Gastrocnemius medialis (tissue), 4 donors: ENCODE measurements at regions not wholly inside any gene's neighbourhood (a gene's known extent, or its start where the extent isn't known, plus 50 kb on each side); places are given as distances from the start of the nearest gene placed in this dataset.

Experiments
- ATAC-seq, 2 donors: fragments of 150-250 bp; one replicate each; pipeline ENCODE4 v1.9.1; 2016
- DNase-seq, 2 donors: peaks; one replicate each; pipeline ENCODE4 v3.0.0-alpha.2; 2019
- H3K27ac ChIP-seq, 4 donors: fragments of 200-600 bp; sonication (generic); 1 replicate in 1 of 4; 2 replicates in 3 of 4; pipeline ENCODE4 v1.5.1; 2016 to 2018; ENCODE audit warnings: mild to moderate bottlenecking in 2 of 4, moderate library complexity in 1 of 4
- H3K27me3 ChIP-seq, 3 donors: fragments of 200-600 bp; sonication (generic) in 2 of 3; 1 replicate in 1 of 3; 2 replicates in 2 of 3; pipeline versions ENCODE4 v1.5.1 to v1.6.0; 2016 to 2019; ENCODE audit warnings: mild to moderate bottlenecking in 1 of 3, moderate library complexity in 1 of 3
- H3K36me3 ChIP-seq, 2 donors: fragments of 200-600 bp; sonication (generic) in 1 of 2; one replicate each; pipeline ENCODE4 v1.5.1; 2017 to 2018
- H3K4me1 ChIP-seq, 2 donors: fragments of 200-600 bp; sonication (generic) in 1 of 2; one replicate each; pipeline ENCODE4 v1.5.1; 2016 to 2017; ENCODE audit warnings: mild to moderate bottlenecking in 2 of 2
- H3K4me3 ChIP-seq, 4 donors: fragments of 200-600 bp; sonication (generic) in 3 of 4; 1 replicate in 1 of 4; 2 replicates in 3 of 4; pipeline ENCODE4 v1.5.1; 2016 to 2019; ENCODE audit warnings: mild to moderate bottlenecking in 2 of 4
- H3K9me3 ChIP-seq, 3 donors: fragments of 200-600 bp; sonication (generic) in 2 of 3; 1 replicate in 1 of 3; 2 replicates in 2 of 3; pipeline ENCODE4 v1.5.1; 2016 to 2019
- POLR2A ChIP-seq, 2 donors: fragments of 450-650 bp; IDR thresholded peaks; one replicate each; pipeline ENCODE4 v1.6.1; 2017; ENCODE audit warnings: antibody characterized with exemption in 2 of 2, mild to moderate bottlenecking in 2 of 2, moderate library complexity in 2 of 2
- in situ Hi-C, 4 donors: fragments of 200-750 bp; cut with MboI; loops; one replicate each; pipeline versions ENCODE4 v1.15.0 to v1.8.0; 2017; ENCODE audit warnings: low sequenced_read_pairs in 4 of 4
- intact Hi-C: fragments of 100-400 bp; cut with DNase I; formaldehyde crosslinking; loops from one replicate; pipeline ENCODE4 v1.15.1; 2023; ENCODE audit warnings: low total_unique reads
- TF ChIP-seq, protein P1 (sequence below), 5 experiments: fragments of 450-650 bp in 3 of 5; fragments of 200-600 bp in 2 of 5; sonication (generic) in 2 of 5; IDR thresholded peaks in 4 of 5; conservative IDR thresholded peaks in 1 of 5; 1 replicate in 4 of 5; 2 replicates in 1 of 5; pipeline ENCODE4 v1.5.1; 2016 to 2019; ENCODE audit warnings: antibody characterized with exemption in 5 of 5, mild to moderate bottlenecking in 3 of 5, moderate library complexity in 3 of 5

DNA sequence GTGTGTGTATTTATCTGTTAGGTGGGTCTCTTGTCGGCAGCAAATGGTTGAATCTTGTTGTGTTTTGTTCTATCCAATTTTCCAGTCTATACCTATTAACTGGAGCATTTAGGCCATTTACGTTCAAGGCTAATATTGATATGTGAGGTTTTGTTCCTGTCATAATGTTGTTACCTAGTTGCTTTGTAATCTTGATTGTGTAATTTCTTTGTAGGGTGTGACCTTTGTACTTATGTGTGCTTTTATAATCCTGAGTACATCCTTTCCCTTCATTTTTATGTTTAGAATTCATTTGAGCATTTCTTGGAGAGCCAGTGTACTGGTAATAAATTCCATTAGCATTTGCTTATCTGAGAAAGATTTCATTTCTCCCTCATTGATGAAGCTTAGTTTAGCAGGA, 83.0 kb upstream of the MIR17HG start:
- DNase-seq (no peak), ATAC-seq (no peak)
- H3K4me1 ChIP-seq, result no peaks in the 10 kb centered on the region
- no peaks in the 10 kb centered on the region for H3K36me3 ChIP-seq
- in situ Hi-C loops (no loop called here), intact Hi-C loops (no loop called here)
- no peak overlapping the region for H3K4me3 ChIP-seq
- TF ChIP-seq POLR2A (IDR thresholded peaks at IDR 0.05), result no peak
- TF ChIP-seq, protein P1, sequence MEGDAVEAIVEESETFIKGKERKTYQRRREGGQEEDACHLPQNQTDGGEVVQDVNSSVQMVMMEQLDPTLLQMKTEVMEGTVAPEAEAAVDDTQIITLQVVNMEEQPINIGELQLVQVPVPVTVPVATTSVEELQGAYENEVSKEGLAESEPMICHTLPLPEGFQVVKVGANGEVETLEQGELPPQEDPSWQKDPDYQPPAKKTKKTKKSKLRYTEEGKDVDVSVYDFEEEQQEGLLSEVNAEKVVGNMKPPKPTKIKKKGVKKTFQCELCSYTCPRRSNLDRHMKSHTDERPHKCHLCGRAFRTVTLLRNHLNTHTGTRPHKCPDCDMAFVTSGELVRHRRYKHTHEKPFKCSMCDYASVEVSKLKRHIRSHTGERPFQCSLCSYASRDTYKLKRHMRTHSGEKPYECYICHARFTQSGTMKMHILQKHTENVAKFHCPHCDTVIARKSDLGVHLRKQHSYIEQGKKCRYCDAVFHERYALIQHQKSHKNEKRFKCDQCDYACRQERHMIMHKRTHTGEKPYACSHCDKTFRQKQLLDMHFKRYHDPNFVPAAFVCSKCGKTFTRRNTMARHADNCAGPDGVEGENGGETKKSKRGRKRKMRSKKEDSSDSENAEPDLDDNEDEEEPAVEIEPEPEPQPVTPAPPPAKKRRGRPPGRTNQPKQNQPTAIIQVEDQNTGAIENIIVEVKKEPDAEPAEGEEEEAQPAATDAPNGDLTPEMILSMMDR (IDR thresholded peaks at IDR 0.05 in 4 of 5, conservative IDR thresholded peaks at IDR 0.05 in 1 of 5), result no peak
- no peaks in the 10 kb centered on the region for H3K27me3 ChIP-seq
- H3K9me3 ChIP-seq, result no peaks in the 10 kb centered on the region
- no peak overlapping the region for H3K27ac ChIP-seq

DNA sequence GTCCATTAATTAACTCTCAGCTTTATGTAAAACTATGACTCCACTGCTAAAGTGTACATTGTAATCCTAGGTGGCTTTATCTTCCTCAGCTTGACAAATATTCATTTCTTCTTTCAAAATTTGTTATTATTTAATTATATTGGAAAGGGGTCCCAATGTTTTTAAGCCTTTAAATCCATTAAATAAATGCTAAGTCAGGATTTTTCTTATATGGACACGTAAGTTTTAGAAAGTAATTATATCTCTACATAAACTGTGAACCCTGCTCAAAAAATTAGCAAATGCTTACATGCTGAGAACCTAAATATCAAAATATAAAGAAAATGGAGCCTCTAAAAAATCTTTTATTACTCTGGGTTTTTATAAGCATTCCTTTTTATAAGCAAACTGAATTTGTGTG, 78.2 kb upstream of the MIR17HG start:
- DNase-seq, result no peak
- Histone ChIP-seq H3K27me3 (no peaks in the 10 kb centered on the region), H3K4me3 (no peak overlapping the region), H3K36me3 (no peaks in the 10 kb centered on the region), H3K27ac (no peak overlapping the region), H3K9me3 (no peaks in the 10 kb centered on the region), H3K4me1 (no peaks in the 10 kb centered on the region)
- intact Hi-C loops (no loop called here), in situ Hi-C loops (no loop called here)
- ATAC-seq, result no peak
- TF ChIP-seq POLR2A (IDR thresholded peaks at IDR 0.05), result no peak
- TF ChIP-seq, protein P1 (IDR thresholded peaks at IDR 0.05 in 4 of 5, conservative IDR thresholded peaks at IDR 0.05 in 1 of 5), result no peak

DNA sequence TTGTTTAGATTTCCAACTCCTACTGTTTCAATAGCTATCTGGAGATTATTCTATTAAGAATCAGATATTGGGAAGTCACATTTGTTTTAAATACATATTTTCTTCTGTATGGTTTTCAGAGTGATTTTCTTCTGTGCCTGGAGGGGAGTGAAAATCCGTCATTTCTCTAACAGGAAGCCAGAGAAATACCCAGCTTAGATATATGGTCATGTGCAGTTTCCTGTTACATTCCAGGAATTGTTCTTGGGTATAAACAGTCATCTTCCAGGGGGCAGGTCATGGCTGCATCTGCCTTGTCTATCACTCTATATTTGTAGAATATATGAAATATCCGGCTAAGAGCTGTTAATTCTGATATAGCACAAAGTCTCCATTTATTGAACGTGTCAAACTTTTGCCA, 77.5 kb upstream of the MIR17HG start:
- no peaks in the 10 kb centered on the region for H3K9me3 ChIP-seq
- no peak overlapping the region for H3K4me3 ChIP-seq
- H3K27ac ChIP-seq, result no peak overlapping the region
- TF ChIP-seq, protein P1 (IDR thresholded peaks at IDR 0.05 in 4 of 5, conservative IDR thresholded peaks at IDR 0.05 in 1 of 5), result no peak
- no peak for TF ChIP-seq POLR2A (IDR thresholded peaks at IDR 0.05)
- no peaks in the 10 kb centered on the region for H3K36me3 ChIP-seq
- in situ Hi-C loops (no loop called here), intact Hi-C loops (no loop called here)
- H3K27me3 ChIP-seq, result no peaks in the 10 kb centered on the region
- no peaks in the 10 kb centered on the region for H3K4me1 ChIP-seq
- no peak for ATAC-seq
- no peak for DNase-seq

DNA sequence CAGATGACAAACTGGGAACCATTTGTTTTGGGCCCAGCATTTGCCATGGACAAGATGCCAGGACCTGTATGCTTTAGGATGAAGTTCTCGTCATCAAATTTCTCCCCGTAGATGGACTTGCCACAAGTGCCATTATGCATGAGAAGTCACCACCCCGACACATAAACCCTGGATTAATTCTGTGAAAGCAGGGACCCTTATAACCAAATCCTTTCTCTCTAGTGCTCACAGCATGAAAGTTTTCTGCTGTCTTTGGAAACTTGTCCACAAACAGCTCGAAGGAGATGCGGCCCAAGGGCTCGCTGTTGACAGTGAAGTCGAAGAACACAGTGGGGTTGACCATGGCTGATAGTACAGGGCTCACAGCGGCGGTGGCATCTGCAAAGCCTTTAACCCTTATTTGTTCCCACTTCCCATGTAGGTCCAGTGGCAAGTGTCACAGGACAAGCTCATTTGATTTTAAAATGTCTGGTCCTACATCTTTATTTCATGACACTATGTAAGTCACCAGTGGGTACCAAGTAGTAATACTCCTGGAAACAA, 75.2 kb upstream of the MIR17HG start:
- no peak for ATAC-seq
- Histone ChIP-seq H3K36me3 (no peaks in the 10 kb centered on the region), H3K27me3 (no peaks in the 10 kb centered on the region), H3K27ac (no peak overlapping the region), H3K4me1 (no peaks in the 10 kb centered on the region), H3K4me3 (no peak overlapping the region), H3K9me3 (no peaks in the 10 kb centered on the region)
- in situ Hi-C loops, result no loop called here
- intact Hi-C loops, result no loop called here
- no peak for DNase-seq
- TF ChIP-seq, protein P1 (IDR thresholded peaks at IDR 0.05 in 4 of 5, conservative IDR thresholded peaks at IDR 0.05 in 1 of 5), result no peak
- TF ChIP-seq POLR2A (IDR thresholded peaks at IDR 0.05), result no peak

DNA sequence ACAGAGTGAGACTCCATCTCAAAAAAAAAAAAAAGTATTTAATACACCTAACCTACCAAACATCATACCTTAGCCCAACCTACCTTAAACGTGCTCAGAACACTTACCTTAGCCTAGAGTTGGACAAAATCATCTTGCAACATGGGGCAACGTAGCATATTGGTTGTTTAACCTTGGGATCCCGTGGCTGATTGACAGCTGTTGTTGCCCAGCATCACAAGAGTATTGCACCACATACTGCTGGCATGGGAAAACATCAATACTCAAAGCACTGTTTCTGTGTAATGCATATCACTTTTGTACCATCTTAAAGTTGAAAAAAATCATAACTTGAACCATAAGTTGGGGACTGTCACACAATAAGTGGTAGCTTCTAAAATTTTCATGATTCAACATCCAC, 73.8 kb upstream of the MIR17HG start:
- H3K36me3 ChIP-seq, result no peaks in the 10 kb centered on the region
- TF ChIP-seq POLR2A (IDR thresholded peaks at IDR 0.05), result no peak
- TF ChIP-seq, protein P1 (IDR thresholded peaks at IDR 0.05 in 4 of 5, conservative IDR thresholded peaks at IDR 0.05 in 1 of 5), result no peak
- in situ Hi-C loops (no loop called here), intact Hi-C loops (no loop called here)
- H3K27me3 ChIP-seq, result no peaks in the 10 kb centered on the region
- H3K9me3 ChIP-seq, result no peaks in the 10 kb centered on the region
- no peak for DNase-seq
- H3K4me3 ChIP-seq, result no peak overlapping the region
- ATAC-seq, result no peak
- H3K27ac ChIP-seq, result no peak overlapping the region
- H3K4me1 ChIP-seq, result no peaks in the 10 kb centered on the region
